CD14-positive monocyte (primary cell): ENCODE measurements at regions not wholly inside any gene's neighbourhood (a gene's known extent, or its start where the extent isn't known, plus 50 kb on each side); places are given as distances from the start of the nearest gene placed in this dataset.
A peak's percentile ranks its signal among the peaks of the same experiment; 100 is the strongest.

ENCODE experiments used
- DNase-seq, 3 donors: peaks; one replicate each; pipeline ENCODE4 v3.0.0-alpha.2; 2011 to 2022
- H2AFZ ChIP-seq: 2 replicates; pipeline ENCODE4 v1.6.0; 2012; ENCODE audit warnings: mild to moderate bottlenecking, low read depth, low read length, inconsistent platforms; ENCODE audit not compliant: insufficient read depth, poor library complexity, severe bottlenecking
- H3K27ac ChIP-seq, 2 donors: 1 replicate in 1 of 2; 2 replicates in 1 of 2; pipeline ENCODE4 v1.5.1; 2012 to 2013; ENCODE audit warnings: low read length in 2 of 2, control low read depth in 1 of 2, inconsistent platforms in 1 of 2, low read depth in 1 of 2, mild to moderate bottlenecking in 1 of 2
- H3K27me3 ChIP-seq, 2 donors: one replicate each; pipeline versions ENCODE4 v1.6.0 to v1.6.1; 2011 to 2013; ENCODE audit warnings: low read length in 2 of 2; ENCODE audit not compliant: control insufficient read depth in 2 of 2, insufficient read depth in 2 of 2
- H3K36me3 ChIP-seq, 2 donors: replicated peaks in 1 of 2; 1 replicate in 1 of 2; 2 replicates in 1 of 2; pipeline versions ENCODE4 v1.5.1 to v1.6.1; 2012 to 2013; ENCODE audit warnings: low read length in 2 of 2, control low read depth in 1 of 2, inconsistent platforms in 1 of 2, mild to moderate bottlenecking in 1 of 2; ENCODE audit not compliant: insufficient read depth in 2 of 2, control insufficient read depth in 1 of 2
- H3K4me1 ChIP-seq, 2 donors: 1 replicate in 1 of 2; 2 replicates in 1 of 2; pipeline versions ENCODE4 v1.5.1 to v1.6.1; 2012 to 2013; ENCODE audit warnings: low read length in 2 of 2, control low read depth in 1 of 2, inconsistent platforms in 1 of 2, mild to moderate bottlenecking in 1 of 2, moderate library complexity in 1 of 2; ENCODE audit not compliant: insufficient read depth in 2 of 2, control insufficient read depth in 1 of 2
- H3K4me2 ChIP-seq: replicated peaks from 2 replicates; pipeline ENCODE3; 2012; ENCODE audit warnings: low read length, moderate library complexity, mild to moderate bottlenecking; ENCODE audit not compliant: poor library complexity, severe bottlenecking; ENCODE audit errors: extremely low read depth
- H3K4me3 ChIP-seq, 3 experiments: fragments of 200-600 bp in 1 of 3; sonication (generic) in 1 of 3; replicated peaks in 1 of 3; 1 replicate in 2 of 3; 2 replicates in 1 of 3; pipeline ENCODE4 v1.5.1; 2011 to 2013; ENCODE audit warnings: low read length in 3 of 3, mild to moderate bottlenecking in 3 of 3, control low read depth in 2 of 3, low read depth in 2 of 3, inconsistent platforms in 1 of 3, moderate library complexity in 1 of 3
- H3K79me2 ChIP-seq: 2 replicates; pipeline ENCODE4 v1.6.0; 2012; ENCODE audit warnings: mild to moderate bottlenecking, control low read depth, inconsistent platforms, low read length, moderate library complexity; ENCODE audit not compliant: insufficient read depth
- H3K9ac ChIP-seq: 2 replicates; pipeline ENCODE4 v1.6.0; 2017; ENCODE audit warnings: low read length, mild to moderate bottlenecking; ENCODE audit not compliant: insufficient read depth, poor library complexity, severe bottlenecking
- H3K9me3 ChIP-seq, 2 donors: replicated peaks in 1 of 2; 1 replicate in 1 of 2; 2 replicates in 1 of 2; pipeline versions ENCODE4 v1.5.1 to v1.6.1; 2012 to 2013; ENCODE audit warnings: low read length in 2 of 2, control low read depth in 1 of 2; ENCODE audit not compliant: control insufficient read depth in 1 of 2, insufficient read depth in 1 of 2
- H4K20me1 ChIP-seq: 2 replicates; pipeline ENCODE4 v1.6.0; 2012; ENCODE audit warnings: mild to moderate bottlenecking, low read length, control low read depth, moderate library complexity; ENCODE audit not compliant: insufficient read depth
- H3K27ac Mint-ChIP-seq, 7 donors: one replicate each; pipeline ENCODE4 v1.8.0; 2020; ENCODE audit warnings: mild to moderate bottlenecking in 7 of 7, mixed read lengths in 7 of 7, moderate library complexity in 6 of 7, inconsistent platforms in 2 of 7
- H3K27me3 Mint-ChIP-seq, 3 donors: one replicate each; pipeline ENCODE4 v1.8.0; 2021 to 2022; ENCODE audit warnings: low read depth in 3 of 3, mild to moderate bottlenecking in 3 of 3, mixed read lengths in 3 of 3, moderate library complexity in 3 of 3, inconsistent platforms in 1 of 3
- H3K36me3 Mint-ChIP-seq, 2 donors: one replicate each; pipeline ENCODE4 v1.8.0; 2020; ENCODE audit warnings: mixed read lengths in 2 of 2, inconsistent platforms in 1 of 2, mild to moderate bottlenecking in 1 of 2
- H3K4me1 Mint-ChIP-seq: one replicate; pipeline ENCODE4 v1.8.0; 2020; ENCODE audit warnings: mild to moderate bottlenecking, mixed read lengths
- H3K4me3 Mint-ChIP-seq, 2 donors: one replicate each; pipeline ENCODE4 v1.8.0; 2020; ENCODE audit warnings: mild to moderate bottlenecking in 2 of 2, mixed read lengths in 2 of 2, moderate library complexity in 1 of 2
- H3K9me3 Mint-ChIP-seq, 7 donors: one replicate each; pipeline ENCODE4 v1.8.0; 2020 to 2022; ENCODE audit warnings: mixed read lengths in 7 of 7, mild to moderate bottlenecking in 6 of 7, moderate library complexity in 6 of 7, inconsistent platforms in 2 of 7
- CTCF ChIP-seq: fragments of 200-600 bp; IDR thresholded peaks from one replicate; pipeline ENCODE4 v1.8.0; 2022; ENCODE audit warnings: antibody characterized with exemption, mild to moderate bottlenecking
- WGBS: methylation state at CpG from one replicate; pipeline ENCODE4 v1.1.5; 2013; ENCODE audit warnings: missing lambda C conversion rate; ENCODE audit not compliant: insufficient coverage; 5-methylcytosine and 5-hydroxymethylcytosine counted together
- intact Hi-C, 2 donors: fragments of 100-400 bp; cut with micrococcal nuclease; formaldehyde crosslinking; loops; one replicate each; pipeline versions ENCODE4 v1.15.0 to v1.15.1; 2023

- Mint-ChIP-seq H3K4me1 (no peaks in the 10 kb centered on the region), H3K36me3 (no peaks in the 10 kb centered on the region), H3K27me3 (peaks cover 6 to 10% (median 8%) of the 10 kb centered on the region in 3 donors), H3K27ac (no peak overlapping the region), H3K4me3 (no peak overlapping the region), H3K9me3 (no peaks in the 10 kb centered on the region)
- Histone ChIP-seq H4K20me1 (no peaks in the 10 kb centered on the region), H3K9me3 (no peaks in the 10 kb centered on the region), H2AFZ (no peak overlapping the region), H3K4me3 (no peak overlapping the region), H3K4me2 (no peak overlapping the region), H3K79me2 (no peaks in the 10 kb centered on the region), H3K9ac (no peak overlapping the region), H3K27ac (no peak overlapping the region), H3K36me3 (no peaks in the 10 kb centered on the region), H3K4me1 (no peaks in the 10 kb centered on the region), H3K27me3 (no peaks in the 10 kb centered on the region)
- intact Hi-C loops, result no loop called here
- no peak for DNase-seq
- no peak for TF ChIP-seq CTCF
- 92% methylated on average over 2 of the region's 4 CpGs for WGBS
These were observed 89.8 kb upstream of the PODXL start for GRCh38 chr7:131646203-131646602.

- Mint-ChIP-seq H3K4me3 (no peak overlapping the region), H3K4me1 (no peaks in the 10 kb centered on the region), H3K27me3 (peaks cover 7 to 11% (median 7%) of the 10 kb centered on the region in 3 donors), H3K36me3 (no peaks in the 10 kb centered on the region), H3K9me3 (peaks cover 0 to 2% (median 0%) of the 10 kb centered on the region in 7 donors), H3K27ac (peak overlapping the region in 1 of 7 donors; percentile 0)
- no peak for DNase-seq
- H2AFZ ChIP-seq, result no peak overlapping the region
- WGBS, result 8% methylated on average over 1 of the region's 3 CpGs
- no peaks in the 10 kb centered on the region for H3K79me2 ChIP-seq
- H3K27me3 ChIP-seq, result no peaks in the 10 kb centered on the region
- H3K27ac ChIP-seq, result no peak overlapping the region
- TF ChIP-seq CTCF, result no peak
- no peaks in the 10 kb centered on the region for H4K20me1 ChIP-seq
- no peak overlapping the region for H3K4me2 ChIP-seq
- H3K9ac ChIP-seq, result no peak overlapping the region
- intact Hi-C loops, result no loop called here
- no peaks in the 10 kb centered on the region for H3K4me1 ChIP-seq
- no peak overlapping the region for H3K4me3 ChIP-seq
- no peaks in the 10 kb centered on the region for H3K36me3 ChIP-seq
- H3K9me3 ChIP-seq, result no peaks in the 10 kb centered on the region
These were observed 86.0 kb upstream of the PODXL start for GRCh38 chr7:131642429-131642828.
